Lower lobe of right lung (tissue), 2 donors: ENCODE measurements at regions not wholly inside any gene's neighbourhood (a gene's known extent, or its start where the extent isn't known, plus 50 kb on each side); places are given as distances from the start of the nearest gene placed in this dataset.

Source experiments
- ATAC-seq, 2 donors: fragments of 200-7000 bp; cut with Tn5 transposase; one replicate each; pipeline ENCODE4 v1.9.1; 2020 to 2022; ENCODE audit warnings: mild to moderate bottlenecking in 2 of 2, moderate library complexity in 2 of 2
- DNase-seq: peaks from one replicate; pipeline ENCODE4 v3.0.0-alpha.2; 2020
- H3K27ac ChIP-seq: fragments of 200-600 bp; one replicate; pipeline ENCODE4 v1.8.0; 2022
- H3K27me3 ChIP-seq: fragments of 200-600 bp; one replicate; pipeline ENCODE4 v1.8.0; 2022; ENCODE audit warnings: low read depth
- H3K36me3 ChIP-seq: fragments of 200-600 bp; one replicate; pipeline ENCODE4 v1.8.0; 2022; ENCODE audit warnings: mild to moderate bottlenecking
- H3K4me1 ChIP-seq: fragments of 200-600 bp; one replicate; pipeline ENCODE4 v1.8.0; 2022
- H3K4me3 ChIP-seq: fragments of 200-600 bp; one replicate; pipeline ENCODE4 v1.8.0; 2022; ENCODE audit warnings: mild to moderate bottlenecking
- H3K9me3 ChIP-seq: fragments of 200-600 bp; one replicate; pipeline ENCODE4 v1.8.0; 2022
- intact Hi-C: fragments of 100-400 bp; cut with DNase I; formaldehyde crosslinking; loops from one replicate; pipeline ENCODE4 v1.11.0; 2022
- TF ChIP-seq, protein P1 (sequence below): fragments of 200-600 bp; IDR thresholded peaks from one replicate; pipeline ENCODE4 v1.8.0; 2022; ENCODE audit warnings: antibody characterized with exemption, mild to moderate bottlenecking
- donor health status: DM: no; HTN: yes; CAD: no; lungs with severe emphysema.

DNA sequence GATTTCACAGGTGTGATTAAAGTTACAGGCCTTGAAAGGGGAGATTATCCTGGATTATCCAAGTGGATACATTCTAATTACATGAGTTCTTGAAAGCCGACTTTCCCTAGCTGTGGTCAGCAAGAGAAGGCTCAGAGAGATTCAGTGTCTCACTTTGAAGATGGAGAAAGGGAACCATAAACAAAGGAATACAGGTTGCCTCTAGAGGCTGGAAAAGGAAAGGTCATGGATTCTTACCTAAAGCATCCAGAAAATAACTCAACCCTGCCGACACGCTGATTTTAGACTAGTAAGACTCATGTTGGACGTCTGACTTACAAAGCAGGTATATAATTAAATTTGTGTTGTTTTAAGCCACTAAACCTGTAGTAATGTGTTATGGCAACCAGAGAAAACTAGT lies 1095.7 kb upstream of the ZEB2 start:
- Histone ChIP-seq H3K4me3 (no peak overlapping the region), H3K4me1 (no peaks in the 10 kb centered on the region), H3K9me3 (no peaks in the 10 kb centered on the region), H3K27me3 (no peaks in the 10 kb centered on the region), H3K27ac (no peak overlapping the region), H3K36me3 (no peaks in the 10 kb centered on the region)
- intact Hi-C loops = no loop called here
- no peak for DNase-seq
- TF ChIP-seq, protein P1, sequence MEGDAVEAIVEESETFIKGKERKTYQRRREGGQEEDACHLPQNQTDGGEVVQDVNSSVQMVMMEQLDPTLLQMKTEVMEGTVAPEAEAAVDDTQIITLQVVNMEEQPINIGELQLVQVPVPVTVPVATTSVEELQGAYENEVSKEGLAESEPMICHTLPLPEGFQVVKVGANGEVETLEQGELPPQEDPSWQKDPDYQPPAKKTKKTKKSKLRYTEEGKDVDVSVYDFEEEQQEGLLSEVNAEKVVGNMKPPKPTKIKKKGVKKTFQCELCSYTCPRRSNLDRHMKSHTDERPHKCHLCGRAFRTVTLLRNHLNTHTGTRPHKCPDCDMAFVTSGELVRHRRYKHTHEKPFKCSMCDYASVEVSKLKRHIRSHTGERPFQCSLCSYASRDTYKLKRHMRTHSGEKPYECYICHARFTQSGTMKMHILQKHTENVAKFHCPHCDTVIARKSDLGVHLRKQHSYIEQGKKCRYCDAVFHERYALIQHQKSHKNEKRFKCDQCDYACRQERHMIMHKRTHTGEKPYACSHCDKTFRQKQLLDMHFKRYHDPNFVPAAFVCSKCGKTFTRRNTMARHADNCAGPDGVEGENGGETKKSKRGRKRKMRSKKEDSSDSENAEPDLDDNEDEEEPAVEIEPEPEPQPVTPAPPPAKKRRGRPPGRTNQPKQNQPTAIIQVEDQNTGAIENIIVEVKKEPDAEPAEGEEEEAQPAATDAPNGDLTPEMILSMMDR = no peak
- no peak for ATAC-seq

DNA sequence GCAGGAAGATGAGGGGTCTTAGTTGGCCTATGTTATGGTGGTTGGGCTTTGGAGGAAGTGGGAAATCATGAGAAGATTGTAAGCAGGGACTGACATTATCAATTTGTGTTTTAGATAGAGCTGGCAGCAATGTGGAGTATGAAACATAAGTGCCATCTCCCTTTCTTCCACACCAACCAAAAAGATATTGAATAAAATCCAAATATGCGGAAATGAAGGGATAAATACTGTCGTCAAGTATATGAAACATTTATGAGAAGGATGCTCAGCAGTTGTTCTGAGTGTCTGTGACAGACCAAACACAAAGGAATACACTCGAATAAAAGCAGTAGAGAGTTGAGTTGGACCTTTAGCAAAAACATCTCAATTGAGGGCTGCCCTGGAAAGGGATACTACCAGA lies 1090.0 kb upstream of the ZEB2 start:
- TF ChIP-seq, protein P1 = no peak
- H3K4me1 ChIP-seq = no peaks in the 10 kb centered on the region
- no peaks in the 10 kb centered on the region for H3K36me3 ChIP-seq
- H3K9me3 ChIP-seq = no peaks in the 10 kb centered on the region
- H3K27ac ChIP-seq = no peak overlapping the region
- H3K27me3 ChIP-seq = no peaks in the 10 kb centered on the region
- DNase-seq (no peak), ATAC-seq (no peak)
- intact Hi-C loops = no loop called here
- H3K4me3 ChIP-seq = no peak overlapping the region

DNA sequence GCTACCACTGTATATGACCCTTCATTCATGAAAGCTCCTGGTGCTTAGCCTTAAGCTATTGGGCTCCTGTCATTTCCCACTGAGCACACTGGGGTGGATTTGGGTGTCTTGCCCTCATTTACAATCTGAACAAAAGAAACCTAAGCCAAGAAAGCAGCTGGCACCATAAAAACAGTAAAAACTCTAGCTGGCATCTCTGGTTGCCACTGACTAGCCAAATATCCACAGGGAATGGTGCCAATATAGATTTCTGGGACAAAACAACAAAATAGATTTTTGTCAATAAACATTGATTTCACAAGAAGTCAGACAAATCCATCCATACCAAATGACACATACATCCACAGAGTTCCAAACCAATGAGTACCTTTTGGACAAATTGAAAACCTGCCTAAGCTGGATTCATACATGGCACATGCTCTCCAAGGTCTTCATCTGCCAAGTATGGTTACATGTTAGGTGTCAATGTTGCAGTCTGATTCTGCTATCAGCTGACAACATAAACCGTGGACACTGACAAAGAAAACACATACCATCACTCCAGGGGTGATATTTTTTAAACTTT lies 1081.5 kb upstream of the ZEB2 start:
- Histone ChIP-seq H3K27me3 (no peaks in the 10 kb centered on the region), H3K4me3 (no peak overlapping the region), H3K9me3 (no peaks in the 10 kb centered on the region), H3K4me1 (peaks cover 6% of the 10 kb centered on the region), H3K36me3 (no peaks in the 10 kb centered on the region), H3K27ac (no peak overlapping the region)
- TF ChIP-seq, protein P1 = no peak
- intact Hi-C loops = no loop called here
- DNase-seq = no peak
- no peak for ATAC-seq

DNA sequence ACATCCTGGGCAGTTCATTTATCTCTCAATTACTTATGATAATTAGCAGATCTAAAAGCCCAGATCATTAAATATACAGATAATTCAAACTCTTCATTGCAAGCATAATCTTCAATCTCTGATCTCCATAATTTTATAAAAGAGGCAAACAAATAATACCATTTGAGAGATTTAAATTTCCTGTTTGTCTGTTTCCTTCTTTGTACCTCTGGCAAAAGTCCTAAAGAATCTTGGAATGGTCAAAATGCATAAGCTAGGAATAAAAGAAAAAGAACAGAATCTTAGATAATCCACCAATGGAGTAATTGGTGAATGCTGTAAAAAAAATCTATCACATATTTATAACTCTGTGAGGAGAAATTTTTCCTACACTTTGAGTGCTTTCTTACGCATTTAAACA lies 1080.9 kb upstream of the ZEB2 start:
- TF ChIP-seq, protein P1 = no peak
- intact Hi-C loops = no loop called here
- no peak for DNase-seq
- Histone ChIP-seq H3K4me1 (peaks cover 6% of the 10 kb centered on the region), H3K36me3 (no peaks in the 10 kb centered on the region), H3K9me3 (no peaks in the 10 kb centered on the region), H3K4me3 (no peak overlapping the region), H3K27me3 (no peaks in the 10 kb centered on the region), H3K27ac (no peak overlapping the region)
- no peak for ATAC-seq

DNA sequence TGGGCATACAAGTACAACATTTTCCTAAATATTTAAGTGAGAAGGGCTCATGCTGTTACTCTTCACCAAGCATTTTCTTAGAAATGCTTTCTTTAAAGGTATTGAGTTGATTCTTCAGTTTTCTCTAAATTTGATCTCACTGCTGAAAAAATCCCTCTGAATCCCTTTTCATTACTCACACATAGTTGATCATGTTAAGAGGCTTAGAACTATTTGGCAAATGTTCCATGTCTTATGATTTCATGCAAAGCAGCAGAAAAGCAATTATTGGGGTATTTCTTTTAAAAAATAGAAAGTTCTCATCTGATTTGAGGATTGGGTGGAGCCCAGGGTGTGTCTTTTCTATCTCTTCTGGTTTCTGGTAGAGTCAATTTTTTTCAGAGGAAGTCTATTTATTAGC lies 1079.8 kb upstream of the ZEB2 start:
- ATAC-seq (no peak), DNase-seq (no peak)
- Histone ChIP-seq H3K36me3 (no peaks in the 10 kb centered on the region), H3K4me3 (no peak overlapping the region), H3K27ac (no peak overlapping the region), H3K9me3 (no peaks in the 10 kb centered on the region), H3K27me3 (no peaks in the 10 kb centered on the region), H3K4me1 (peaks cover 6% of the 10 kb centered on the region)
- intact Hi-C loops = no loop called here
- TF ChIP-seq, protein P1 = no peak

DNA sequence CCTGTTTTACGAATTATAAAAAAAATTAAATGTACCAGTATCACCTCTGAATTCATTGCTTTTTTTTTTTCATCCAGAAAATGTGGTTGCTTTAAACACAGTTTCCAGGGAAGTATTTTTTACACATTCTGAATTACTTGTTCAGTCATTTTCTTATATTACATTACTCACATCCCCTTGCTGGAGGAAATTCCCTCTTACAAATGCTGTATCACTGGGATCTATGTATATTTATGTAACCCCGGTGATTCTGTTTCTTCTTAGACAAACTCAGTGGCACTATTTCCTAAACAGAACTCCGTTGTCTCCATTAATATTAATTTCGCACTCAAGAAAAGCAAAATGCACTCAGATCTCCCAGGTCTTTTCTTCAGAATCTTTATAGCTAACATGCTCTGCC lies 1078.5 kb upstream of the ZEB2 start:
- peaks cover 6% of the 10 kb centered on the region for H3K4me1 ChIP-seq
- no peak overlapping the region for H3K27ac ChIP-seq
- H3K9me3 ChIP-seq = no peaks in the 10 kb centered on the region
- intact Hi-C loops = no loop called here
- ATAC-seq (no peak), DNase-seq (no peak)
- TF ChIP-seq, protein P1 = no peak
- no peaks in the 10 kb centered on the region for H3K36me3 ChIP-seq
- no peak overlapping the region for H3K4me3 ChIP-seq
- H3K27me3 ChIP-seq = no peaks in the 10 kb centered on the region
